Keratinocyte (primary cell): ENCODE measurements at regions not wholly inside any gene's neighbourhood (a gene's known extent, or its start where the extent isn't known, plus 50 kb on each side); places are given as distances from the start of the nearest gene placed in this dataset.
A peak's percentile ranks its signal among the peaks of the same experiment; 100 is the strongest.

Source experiments
- DNase-seq: peaks from one replicate; pipeline ENCODE4 v3.0.0-alpha.2; 2011; ENCODE audit warnings: low read depth, missing footprints, low spot score
- FAIRE-seq: peaks from 2 replicates; lab custom pipeline; 2011; peaks lifted over from hg19 to GRCh38; lab: Jason Lieb, UNC
- H2AFZ ChIP-seq: 2 replicates; pipeline ENCODE4 v1.6.0; 2012; ENCODE audit warnings: low read length, control low read depth, inconsistent platforms; ENCODE audit not compliant: control insufficient read depth
- H3K27ac ChIP-seq: 2 replicates; pipeline ENCODE4 v1.5.1; 2011; ENCODE audit warnings: low read length; ENCODE audit not compliant: control insufficient read depth, insufficient read depth
- H3K27me3 ChIP-seq: 3 replicates; pipeline ENCODE4 v1.6.0; 2011; ENCODE audit warnings: low read length; ENCODE audit not compliant: control insufficient read depth, insufficient read depth; ENCODE audit errors: extremely low read depth
- H3K36me3 ChIP-seq, 2 experiments: 2 replicates in 1 of 2; 3 replicates in 1 of 2; pipeline ENCODE4 v1.5.1; 2011; ENCODE audit warnings: low read length in 2 of 2, mild to moderate bottlenecking in 1 of 2; ENCODE audit not compliant: control insufficient read depth in 2 of 2, insufficient read depth in 2 of 2; ENCODE audit errors: extremely low read depth in 1 of 2
- H3K4me1 ChIP-seq: 3 replicates; pipeline ENCODE4 v1.5.1; 2011; ENCODE audit warnings: low read length; ENCODE audit not compliant: control insufficient read depth, insufficient read depth; ENCODE audit errors: extremely low read depth
- H3K4me2 ChIP-seq: 3 replicates; pipeline ENCODE4 v1.6.0; 2011; ENCODE audit warnings: low read depth, low read length; ENCODE audit not compliant: control insufficient read depth, insufficient read depth; ENCODE audit errors: extremely low read depth
- H3K4me3 ChIP-seq, 3 experiments: fragments of 200-600 bp in 1 of 3; sonication (generic) in 1 of 3; 2 replicates in 2 of 3; 3 replicates in 1 of 3; pipeline ENCODE4 v1.5.1; 2011 to 2016; ENCODE audit warnings: low read length in 3 of 3, mild to moderate bottlenecking in 3 of 3, control low read depth in 2 of 3, inconsistent platforms in 1 of 3, low read depth in 1 of 3, mixed read lengths in 1 of 3, mixed run types in 1 of 3, moderate library complexity in 1 of 3; ENCODE audit not compliant: control insufficient read depth in 2 of 3, insufficient read depth in 2 of 3; ENCODE audit errors: extremely low read depth in 1 of 3
- H3K79me2 ChIP-seq: 2 replicates; pipeline ENCODE4 v1.6.0; 2012; ENCODE audit warnings: low read length; ENCODE audit not compliant: control insufficient read depth, insufficient read depth
- H3K9ac ChIP-seq: 3 replicates; pipeline ENCODE4 v1.6.0; 2011; ENCODE audit warnings: low read length; ENCODE audit not compliant: control insufficient read depth, insufficient read depth; ENCODE audit errors: extremely low read depth
- H3K9me1 ChIP-seq: 3 replicates; pipeline ENCODE4 v1.6.0; 2011; ENCODE audit warnings: low read length; ENCODE audit not compliant: control insufficient read depth, insufficient read depth; ENCODE audit errors: extremely low read depth
- H3K9me3 ChIP-seq: 2 replicates; pipeline ENCODE4 v1.5.1; 2012; ENCODE audit warnings: low read depth, low read length; ENCODE audit not compliant: control insufficient read depth
- H4K20me1 ChIP-seq: 3 replicates; pipeline ENCODE4 v1.6.0; 2011; ENCODE audit warnings: low read length; ENCODE audit not compliant: control insufficient read depth, insufficient read depth; ENCODE audit errors: extremely low read depth
- CTCF ChIP-seq, 3 experiments: IDR thresholded peaks in 1 of 3; conservative IDR thresholded peaks in 1 of 3; optimal IDR thresholded peaks in 1 of 3; 2 replicates in 2 of 3; 3 replicates in 1 of 3; pipeline versions ENCODE3 to v1.5.1; 2011; ENCODE audit warnings: low read length in 3 of 3, mild to moderate bottlenecking in 3 of 3, moderate library complexity in 2 of 3, control low read depth in 1 of 3, inconsistent platforms in 1 of 3; ENCODE audit not compliant: insufficient read depth in 2 of 3; ENCODE audit errors: extremely low read depth in 1 of 3
- EZH2 ChIP-seq: IDR thresholded peaks from one replicate; pipeline ENCODE4 v1.6.1; 2012; ENCODE audit warnings: inconsistent platforms, mild to moderate bottlenecking, low read length, moderate library complexity
- dilution Hi-C: fragments of 300-500 bp; cut with MboI; formaldehyde crosslinking; loops from one replicate; pipeline ENCODE4 v1.7.0; 2020; ENCODE audit warnings: low sequenced_read_pairs; ENCODE audit not compliant: extremely low pct_ligation_motif_present

GRCh38 chrX:69305333-69306062 is 140.2 kb upstream of the PJA1 start:
- Histone ChIP-seq H3K4me2 (peak overlapping the region; percentile 52), H3K36me3 (no peaks in the 10 kb centered on the region), H3K4me3 (no peak overlapping the region), H2AFZ (no peak overlapping the region), H3K9me1 (no peaks in the 10 kb centered on the region), H3K27me3 (peaks cover 2% of the 10 kb centered on the region), H4K20me1 (peaks cover 5% of the 10 kb centered on the region), H3K4me1 (no peaks in the 10 kb centered on the region), H3K9me3 (no peaks in the 10 kb centered on the region), H3K9ac (no peak overlapping the region), H3K79me2 (no peaks in the 10 kb centered on the region), H3K27ac (no peak overlapping the region)
- TF ChIP-seq CTCF (optimal IDR thresholded peaks at IDR 0.05 in 1 of 3, IDR thresholded peaks at IDR 0.05 in 1 of 3, conservative IDR thresholded peaks at IDR 0.05 in 1 of 3; ENCODE audit: extremely low read depth in 1 of 3, insufficient read depth in 2 of 3, low read length in 3 of 3) (no peak), EZH2 (no peak)
- dilution Hi-C loops: no loop called here
- DNase-seq: no peak
- no peak for FAIRE-seq

- no peaks in the 10 kb centered on the region for H3K79me2 ChIP-seq
- no peak for FAIRE-seq
- dilution Hi-C loops: no loop called here
- H3K27me3 ChIP-seq: no peaks in the 10 kb centered on the region
- H3K27ac ChIP-seq: no peak overlapping the region
- H3K4me1 ChIP-seq: peaks cover 13% of the 10 kb centered on the region
- H3K36me3 ChIP-seq: no peaks in the 10 kb centered on the region
- H3K4me3 ChIP-seq: no peak overlapping the region
- no peak overlapping the region for H3K4me2 ChIP-seq
- H3K9me1 ChIP-seq: no peaks in the 10 kb centered on the region
- no peak overlapping the region for H2AFZ ChIP-seq
- TF ChIP-seq CTCF (optimal IDR thresholded peaks at IDR 0.05 in 1 of 3, IDR thresholded peaks at IDR 0.05 in 1 of 3, conservative IDR thresholded peaks at IDR 0.05 in 1 of 3; ENCODE audit: extremely low read depth in 1 of 3, insufficient read depth in 2 of 3, low read length in 3 of 3): no peak
- no peak for TF ChIP-seq EZH2
- H4K20me1 ChIP-seq: peaks cover 5% of the 10 kb centered on the region
- H3K9ac ChIP-seq: no peak overlapping the region
- H3K9me3 ChIP-seq: no peaks in the 10 kb centered on the region
- no peak for DNase-seq
These were observed 138.0 kb upstream of the PJA1 start for GRCh38 chrX:69303231-69303630.
